Panc1 (cell line): ENCODE measurements at regions not wholly inside any gene's neighbourhood (a gene's known extent, or its start where the extent isn't known, plus 50 kb on each side); places are given as distances from the start of the nearest gene placed in this dataset.

Source experiments
- ATAC-seq: fragments of 200-7000 bp; cut with Tn5 transposase; 2 replicates; pipeline ENCODE4 v1.9.1; 2020; ENCODE audit warnings: mild to moderate bottlenecking, moderate library complexity
- BruUV-seq: library from RNA; stranded (reverse); fragments of 400-500 nt; replicated peaks from 2 replicates; lab custom pipeline; 2021; lab: Mats Ljungman, UMichigan
- CTCF ChIA-PET: fragments of 300-600 bp; sonication (Branson Sonifier 250); formaldehyde crosslinking; loops from one replicate; lab custom pipeline; 2022; ENCODE audit warnings: antibody characterized with exemption; lab: Charles Lee
- POLR2A ChIA-PET: fragments of 300-600 bp; sonication (Branson Sonifier 250); formaldehyde crosslinking; loops from one replicate; lab custom pipeline; 2022; ENCODE audit warnings: antibody characterized with exemption; lab: Charles Lee
- DNase-seq: peaks from one replicate; pipeline ENCODE4 v3.0.0-alpha.2; 2010; ENCODE audit warnings: low read depth, low spot score
- H3K27ac ChIP-seq: 2 replicates; pipeline ENCODE4 v1.5.1; 2011; ENCODE audit warnings: mild to moderate bottlenecking, low read length, inconsistent platforms
- H3K27me3 ChIP-seq: fragments of 200-500 bp; sonication (Bioruptor generic); 2 replicates; pipeline ENCODE4 v1.6.0; 2014; ENCODE audit warnings: low read length, inconsistent platforms; ENCODE audit not compliant: control insufficient read depth, insufficient read depth
- H3K36me3 ChIP-seq: fragments of 200-500 bp; sonication (Bioruptor generic); 2 replicates; pipeline ENCODE4 v1.5.1; 2014; ENCODE audit warnings: inconsistent platforms, mild to moderate bottlenecking, low read length, moderate library complexity; ENCODE audit not compliant: control insufficient read depth, insufficient read depth
- H3K4me1 ChIP-seq: 2 replicates; pipeline ENCODE4 v1.5.1; 2011; ENCODE audit warnings: inconsistent platforms, mild to moderate bottlenecking, low read length, moderate library complexity; ENCODE audit not compliant: control insufficient read depth, insufficient read depth
- H3K4me3 ChIP-seq, 2 experiments: 2 replicates each; pipeline ENCODE4 v1.5.1; 2011 to 2012; ENCODE audit warnings: low read depth in 2 of 2, low read length in 2 of 2, mild to moderate bottlenecking in 2 of 2, inconsistent platforms in 1 of 2, moderate library complexity in 1 of 2
- H3K9me3 ChIP-seq: fragments of 200-500 bp; sonication (Bioruptor generic); 2 replicates; pipeline ENCODE4 v1.5.1; 2014; ENCODE audit warnings: low read depth, mild to moderate bottlenecking, inconsistent platforms, low read length, moderate library complexity; ENCODE audit not compliant: control insufficient read depth, insufficient read depth
- CTCF ChIP-seq: fragments of 450-650 bp; IDR thresholded peaks from 2 replicates; pipeline ENCODE4 v1.5.1; 2017; ENCODE audit warnings: mild to moderate bottlenecking
- POLR2AphosphoS5 ChIP-seq: IDR thresholded peaks from 2 replicates; pipeline ENCODE4 v1.6.1; 2012; ENCODE audit warnings: mild to moderate bottlenecking, low read depth, low read length, moderate library complexity
- REST ChIP-seq, 2 experiments: IDR thresholded peaks; 2 replicates each; pipeline ENCODE4 v1.6.1; 2011 to 2012; ENCODE audit warnings: low read depth in 2 of 2, control low read depth in 1 of 2, low read length in 1 of 2, mild to moderate bottlenecking in 1 of 2, moderate library complexity in 1 of 2; ENCODE audit not compliant: insufficient read depth in 1 of 2
- SIN3A ChIP-seq: IDR thresholded peaks from 2 replicates; pipeline ENCODE4 v1.6.1; 2012; ENCODE audit warnings: low read depth, mild to moderate bottlenecking, low read length, moderate library complexity, borderline replicate concordance; ENCODE audit not compliant: insufficient read depth
- TCF7L2 ChIP-seq: IDR thresholded peaks from 2 replicates; pipeline ENCODE4 v1.6.1; 2011; ENCODE audit warnings: mild to moderate bottlenecking, low read depth, low read length, inconsistent platforms
- in situ Hi-C: cut with HindIII; loops from 2 replicates; pipeline ENCODE4 v1.10.0; 2016; ENCODE audit warnings: low sequenced_read_pairs, low pct_unique_long_range_greater_than_20kb
- intact Hi-C: fragments of 100-400 bp; cut with micrococcal nuclease; formaldehyde crosslinking; loops from one replicate; pipeline ENCODE4 v1.10.0; 2022; ENCODE audit not compliant: unreplicated experiment

GRCh38 chr4:148653681-148654080 lies 211.5 kb upstream of the NR3C2 start:
- ATAC-seq (no peak), DNase-seq (no peak)
- no peak overlapping the region for H3K4me3 ChIP-seq
- no peak for TF ChIP-seq CTCF
- no peak for TF ChIP-seq POLR2AphosphoS5
- TF ChIP-seq REST (IDR thresholded peaks at IDR 0.05; ENCODE audit: insufficient read depth in 1 of 2, low read depth in 2 of 2, low read length in 1 of 2), result no peak
- TF ChIP-seq SIN3A, result no peak
- no peak for TF ChIP-seq TCF7L2
- CTCF ChIA-PET, result no interaction called here
- no peak overlapping the region for H3K27ac ChIP-seq
- no peaks in the 10 kb centered on the region for H3K4me1 ChIP-seq
- no TSS peak for BruUV-seq
- no peaks in the 10 kb centered on the region for H3K27me3 ChIP-seq
- H3K9me3 ChIP-seq, result no peaks in the 10 kb centered on the region
- POLR2A ChIA-PET, result no interaction called here
- H3K36me3 ChIP-seq, result no peaks in the 10 kb centered on the region
- in situ Hi-C loops, result no loop called here
- intact Hi-C loops, result no loop called here

- Histone ChIP-seq H3K4me1 (no peaks in the 10 kb centered on the region), H3K4me3 (no peak overlapping the region), H3K36me3 (no peaks in the 10 kb centered on the region), H3K27me3 (no peaks in the 10 kb centered on the region), H3K27ac (no peak overlapping the region), H3K9me3 (no peaks in the 10 kb centered on the region)
- ATAC-seq (no peak), DNase-seq (no peak)
- intact Hi-C loops (no loop called here), in situ Hi-C loops (no loop called here)
- ChIA-PET CTCF (no interaction called here), POLR2A (no interaction called here)
- BruUV-seq, result no TSS peak
- TF ChIP-seq SIN3A, result no peak
- no peak for TF ChIP-seq CTCF
- no peak for TF ChIP-seq REST (IDR thresholded peaks at IDR 0.05; ENCODE audit: insufficient read depth in 1 of 2, low read depth in 2 of 2, low read length in 1 of 2)
- no peak for TF ChIP-seq POLR2AphosphoS5
- no peak for TF ChIP-seq TCF7L2
These were observed 209.8 kb upstream of the NR3C2 start for GRCh38 chr4:148651991-148652390.
